ENCODE measurements at regions not wholly inside any gene's neighbourhood (a gene's known extent, or its start where the extent isn't known, plus 50 kb on each side); places are given as distances from the start of the nearest gene placed in this dataset.
A peak's percentile ranks its signal among the peaks of the same experiment; 100 is the strongest.

- Histone ChIP-seq H3K23ac (ENCODE audit: low read depth, low read length) (no peak overlapping the region), H3K9me3 (ENCODE audit: control insufficient read depth, insufficient read depth, low read length) (0 out of 2 replicates have a peak, but pooled peaks cover 4% of the 10 kb centered on the region), H3K9ac (ENCODE audit: low read depth, low read length) (no peak overlapping the region), H3K4me1 (ENCODE audit: control insufficient read depth, insufficient read depth, low read length) (peaks cover 2% of the 10 kb centered on the region), H3K27ac (ENCODE audit: insufficient read depth, low read length) (no peak overlapping the region), H3K4ac (ENCODE audit: low read depth, low read length) (no peak overlapping the region), H2BK15ac (ENCODE audit: low read depth, low read length) (no peak overlapping the region), H3K4me2 (ENCODE audit: low read depth, low read length) (no peak overlapping the region; the same call in 1 of the 2 replicates), H2BK5ac (ENCODE audit: low read depth, low read length, poor library complexity, severe bottlenecking) (peak overlapping the region; percentile 66), H4K91ac (ENCODE audit: insufficient read depth, low read depth, low read length) (no peak overlapping the region), H3K18ac (ENCODE audit: low read depth, low read length) (no peak overlapping the region), H3K27me3 (ENCODE audit: control insufficient read depth, insufficient read depth, low read length) (no peaks in the 10 kb centered on the region), H3K79me1 (ENCODE audit: low read depth in 1 of 2, low read length in 2 of 2) (no peaks in the 10 kb centered on the region), H2AK5ac (ENCODE audit: low read depth, low read length) (no peak overlapping the region), H2AFZ (replicated peaks; ENCODE audit: low read length, poor library complexity) (no peak overlapping the region), H4K5ac (ENCODE audit: low read depth, low read length) (no peak overlapping the region), H3K56ac (ENCODE audit: extremely low read depth, insufficient read depth, low read length) (no peak overlapping the region), H3K9me1 (ENCODE audit: insufficient read depth, low read length) (no peaks in the 10 kb centered on the region), H2BK20ac (ENCODE audit: low read depth, low read length) (no peak overlapping the region), H2BK120ac (ENCODE audit: low read depth, low read length) (no peak overlapping the region), H2AK9ac (replicated peaks; ENCODE audit: low read depth, low read length, poor library complexity) (no peak overlapping the region), H3K14ac (replicated peaks; ENCODE audit: low read depth, low read length) (no peak overlapping the region), H3K4me3 (ENCODE audit: insufficient read depth, low read depth, low read length) (no peak overlapping the region), H4K8ac (ENCODE audit: low read depth in 2 of 2, low read length in 2 of 2) (no peak overlapping the region), H4K20me1 (ENCODE audit: insufficient read depth, low read length) (no peaks in the 10 kb centered on the region), H3K36me3 (ENCODE audit: control insufficient read depth, insufficient read depth, low read length) (no peaks in the 10 kb centered on the region)
- in situ Hi-C loops (cut with MboI; ENCODE audit: low sequenced_read_pairs): no loop called here
- dilution Hi-C loops (cut with HindIII; ENCODE audit: low sequenced_read_pairs, unreplicated experiment): no loop called here
- ChIA-PET CTCF (no interaction called here), POLR2A (ENCODE audit: unreplicated experiment) (no interaction called here)
- DNase-seq (peak; percentile 55), ATAC-seq (ENCODE audit: low read depth) (peak; percentile 61)
- TF ChIP-seq MXI1 (IDR thresholded peaks at IDR 0.05; ENCODE audit: borderline replicate concordance, low read depth, low read length): no peak
- TF ChIP-seq CHD1 (IDR thresholded peaks at IDR 0.05; ENCODE audit: low read depth, low read length): no peak
- no peak for TF ChIP-seq FOS (IDR thresholded peaks at IDR 0.05; ENCODE audit: low read depth, low read length)
- TF ChIP-seq CTCF (conservative IDR thresholded peaks at IDR 0.05; ENCODE audit: low read depth, low read length): no peak
- TF ChIP-seq BHLHE40 (IDR thresholded peaks at IDR 0.05; ENCODE audit: low read depth, low read length): no peak
- TF ChIP-seq ELK1 (IDR thresholded peaks at IDR 0.05; ENCODE audit: borderline replicate concordance, low read depth, low read length): no peak
- no peak for TF ChIP-seq MAZ (IDR thresholded peaks at IDR 0.05; ENCODE audit: borderline replicate concordance, low read depth, low read length)
- TF ChIP-seq SMC3 (IDR thresholded peaks at IDR 0.05; ENCODE audit: low read depth, low read length): no peak
- no peak for TF ChIP-seq CEBPB (IDR thresholded peaks at IDR 0.05; ENCODE audit: low read depth, low read length)
- no peak for TF ChIP-seq NFE2L2 (IDR thresholded peaks at IDR 0.05; ENCODE audit: low read depth, low read length)
- no peak for TF ChIP-seq RAD21 (IDR thresholded peaks at IDR 0.05; ENCODE audit: low read length)
- TF ChIP-seq RFX5 (IDR thresholded peaks at IDR 0.05; ENCODE audit: low read depth, low read length): no peak
- TF ChIP-seq RCOR1 (IDR thresholded peaks at IDR 0.05; ENCODE audit: insufficient replicate concordance, low read length): no peak
- no peak for TF ChIP-seq MAFK (IDR thresholded peaks at IDR 0.05; ENCODE audit: low read depth, low read length)
- no peak for TF ChIP-seq POLR2A (IDR thresholded peaks at IDR 0.05; ENCODE audit: low read depth, low read length)
- TF ChIP-seq USF2 (IDR thresholded peaks at IDR 0.05; ENCODE audit: low read depth, low read length): no peak
- intact Hi-C loops (cut with micrococcal nuclease): no loop called here
- no TSS peak for BruUV-seq (replicated peaks)
- no CpG with 5 or more reads among the region's 3 CpGs for WGBS, 2 experiments (ENCODE audit: extremely low coverage in 2 of 2, insufficient read length in 1 of 2)
Observed at GRCh38 chr3:166446986-166447385, 609.8 kb upstream of the BCHE start.

Data from IMR-90 (cell line).